Endothelial cell of umbilical vein (primary cell): ENCODE measurements at regions not wholly inside any gene's neighbourhood (a gene's known extent, or its start where the extent isn't known, plus 50 kb on each side); places are given as distances from the start of the nearest gene placed in this dataset.

Source experiments
- EZH2 ChIP-seq: IDR thresholded peaks from 2 replicates; pipeline ENCODE4 v1.6.1; 2012; ENCODE audit warnings: borderline replicate concordance, low read depth, mild to moderate bottlenecking, moderate library complexity, low read length, inconsistent platforms; ENCODE audit not compliant: severe bottlenecking
- GATA2 ChIP-seq: IDR thresholded peaks from 2 replicates; pipeline ENCODE4 v1.7.0; 2011; ENCODE audit warnings: low read depth, mild to moderate bottlenecking, moderate library complexity, mixed read lengths, low read length; ENCODE audit not compliant: insufficient read length, insufficient read depth
- MYC ChIP-seq: IDR thresholded peaks from one replicate; pipeline ENCODE4 v1.6.1; 2011; ENCODE audit warnings: mild to moderate bottlenecking, low read depth, low read length
- POLR2A ChIP-seq: IDR thresholded peaks from 2 replicates; pipeline ENCODE4 v1.6.1; 2012; ENCODE audit warnings: low read depth, mild to moderate bottlenecking, control low read depth, low read length
- POLR2AphosphoS5 ChIP-seq: IDR thresholded peaks from 2 replicates; pipeline ENCODE4 v1.6.1; 2012; ENCODE audit warnings: low read depth, mild to moderate bottlenecking, control low read depth, low read length, moderate library complexity; ENCODE audit not compliant: insufficient read depth
- TF ChIP-seq, protein P1 (sequence below), 2 donors: IDR thresholded peaks; 1 replicate in 1 of 2; 2 replicates in 1 of 2; pipeline ENCODE4 v1.5.1; 2011; ENCODE audit warnings: low read length in 2 of 2, mild to moderate bottlenecking in 2 of 2, moderate library complexity in 2 of 2, control low read depth in 1 of 2, inconsistent platforms in 1 of 2, low read depth in 1 of 2; ENCODE audit not compliant: insufficient read depth in 1 of 2; ENCODE audit errors: extremely low read depth in 1 of 2
- TF ChIP-seq, protein P2 (sequence below): IDR thresholded peaks from 2 replicates; pipeline ENCODE4 v1.6.1; 2011; ENCODE audit not compliant: insufficient read depth, insufficient read length

DNA sequence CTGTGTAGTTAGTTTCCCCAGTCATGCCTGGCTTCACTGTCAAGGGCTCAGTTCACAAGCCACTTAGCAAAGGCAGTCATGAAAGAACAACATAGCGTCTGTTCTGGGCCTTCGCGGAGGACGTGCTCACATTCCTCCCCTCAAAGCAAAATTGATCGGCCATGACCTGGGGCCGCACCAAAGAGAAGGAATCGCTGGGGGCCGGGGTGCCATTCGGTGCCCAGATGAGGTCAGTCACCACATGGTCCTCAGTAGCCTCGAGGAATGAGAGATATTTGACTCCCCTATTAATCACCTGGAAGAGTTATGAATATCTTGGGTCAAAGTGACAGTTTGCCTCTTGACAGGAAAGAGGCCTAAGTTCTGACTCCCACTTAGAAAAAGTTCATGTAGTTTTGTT, 251.1 kb upstream of the JUN start:
- TF ChIP-seq, protein P1, sequence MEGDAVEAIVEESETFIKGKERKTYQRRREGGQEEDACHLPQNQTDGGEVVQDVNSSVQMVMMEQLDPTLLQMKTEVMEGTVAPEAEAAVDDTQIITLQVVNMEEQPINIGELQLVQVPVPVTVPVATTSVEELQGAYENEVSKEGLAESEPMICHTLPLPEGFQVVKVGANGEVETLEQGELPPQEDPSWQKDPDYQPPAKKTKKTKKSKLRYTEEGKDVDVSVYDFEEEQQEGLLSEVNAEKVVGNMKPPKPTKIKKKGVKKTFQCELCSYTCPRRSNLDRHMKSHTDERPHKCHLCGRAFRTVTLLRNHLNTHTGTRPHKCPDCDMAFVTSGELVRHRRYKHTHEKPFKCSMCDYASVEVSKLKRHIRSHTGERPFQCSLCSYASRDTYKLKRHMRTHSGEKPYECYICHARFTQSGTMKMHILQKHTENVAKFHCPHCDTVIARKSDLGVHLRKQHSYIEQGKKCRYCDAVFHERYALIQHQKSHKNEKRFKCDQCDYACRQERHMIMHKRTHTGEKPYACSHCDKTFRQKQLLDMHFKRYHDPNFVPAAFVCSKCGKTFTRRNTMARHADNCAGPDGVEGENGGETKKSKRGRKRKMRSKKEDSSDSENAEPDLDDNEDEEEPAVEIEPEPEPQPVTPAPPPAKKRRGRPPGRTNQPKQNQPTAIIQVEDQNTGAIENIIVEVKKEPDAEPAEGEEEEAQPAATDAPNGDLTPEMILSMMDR (IDR thresholded peaks at IDR 0.05; ENCODE audit: extremely low read depth in 1 of 2, insufficient read depth in 1 of 2, low read depth in 1 of 2, low read length in 2 of 2) = no peak
- no peak for TF ChIP-seq GATA2
- TF ChIP-seq POLR2AphosphoS5 = no peak
- TF ChIP-seq, protein P2, sequence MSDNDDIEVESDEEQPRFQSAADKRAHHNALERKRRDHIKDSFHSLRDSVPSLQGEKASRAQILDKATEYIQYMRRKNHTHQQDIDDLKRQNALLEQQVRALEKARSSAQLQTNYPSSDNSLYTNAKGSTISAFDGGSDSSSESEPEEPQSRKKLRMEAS = no peak
- no peak for TF ChIP-seq POLR2A
- TF ChIP-seq EZH2 = no peak
- no peak for TF ChIP-seq MYC
